ENCODE measurements at regions not wholly inside any gene's neighbourhood (a gene's known extent, or its start where the extent isn't known, plus 50 kb on each side); places are given as distances from the start of the nearest gene placed in this dataset.
A peak's percentile ranks its signal among the peaks of the same experiment; 100 is the strongest.

DNA sequence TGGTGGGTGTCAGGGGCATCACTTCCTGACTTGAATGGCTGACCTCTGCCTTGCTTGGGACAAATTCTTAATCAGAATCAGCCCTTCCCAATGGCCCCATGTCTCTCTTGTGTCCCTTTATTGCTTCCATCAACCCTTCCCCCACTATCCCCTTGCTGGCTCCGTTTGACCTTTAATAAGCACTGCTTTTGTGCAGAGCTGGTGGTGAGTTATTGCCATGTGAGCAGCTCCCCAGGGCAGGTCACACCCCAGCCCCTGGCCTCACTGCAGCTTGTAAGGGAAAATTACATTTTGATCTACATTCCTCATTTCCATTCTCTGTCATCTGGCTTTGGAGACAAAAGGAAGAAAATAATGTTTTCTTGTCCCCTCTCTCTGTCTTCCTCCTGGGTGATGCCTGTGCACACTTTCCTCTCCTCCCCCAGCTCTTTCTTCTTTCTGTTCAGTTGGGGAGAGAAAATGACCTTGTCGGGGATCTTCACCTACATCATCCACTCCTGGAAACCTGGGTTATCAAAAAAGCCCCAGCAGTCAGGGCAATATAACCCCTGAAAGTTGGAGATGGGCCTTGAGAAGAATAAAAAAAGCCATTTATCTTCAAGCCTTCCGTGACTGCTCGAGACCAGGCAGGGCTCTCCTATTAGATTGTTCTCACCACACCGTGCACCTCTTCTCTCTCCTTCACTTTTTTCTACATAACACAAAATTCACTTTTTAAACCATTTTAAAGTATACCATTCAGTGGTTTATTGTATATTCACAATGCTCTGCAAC lies 100.4 kb upstream of the SRRM4 start:
- Mint-ChIP-seq H3K4me3 (no peak overlapping the region), H3K9me3 (no peaks in the 10 kb centered on the region; the same call in 2 of the 3 replicates), H3K36me3 (ENCODE audit: low read depth) (no peaks in the 10 kb centered on the region), H3K27ac (no peak overlapping the region), H3K4me1 (peaks cover 32% of the 10 kb centered on the region), H3K27me3 (ENCODE audit: insufficient read depth, low read depth, poor library complexity) (peaks cover 6% of the 10 kb centered on the region)
- Histone ChIP-seq H3K36me3 (ENCODE audit: insufficient read depth) (no peaks in the 10 kb centered on the region), H3K9me2 (ENCODE audit: insufficient read depth) (no peaks in the 10 kb centered on the region; the same call in 1 of the 2 replicates), H3K4me1 (ENCODE audit: insufficient read depth) (peaks cover 22% of the 10 kb centered on the region), H4K20me1 (replicated peaks; ENCODE audit: insufficient read depth) (no peaks in the 10 kb centered on the region), H2AFZ (peak overlapping the region; percentile 91), H3K27me3 (ENCODE audit: insufficient read depth) (no peaks in the 10 kb centered on the region), H3K79me2 (replicated peaks; ENCODE audit: insufficient read depth) (no peaks in the 10 kb centered on the region), H3K27ac (ENCODE audit: low read depth) (no peak overlapping the region), H3K4me3 (no peak overlapping the region), H3K4me2 (peak overlapping the region; percentile 48; the same call in 1 of the 2 replicates), H3F3A (replicated peaks; ENCODE audit: low read depth) (peaks cover 3% of the 10 kb centered on the region; the same call in 1 of the 2 replicates)
- TF ChIP-seq, protein P1, sequence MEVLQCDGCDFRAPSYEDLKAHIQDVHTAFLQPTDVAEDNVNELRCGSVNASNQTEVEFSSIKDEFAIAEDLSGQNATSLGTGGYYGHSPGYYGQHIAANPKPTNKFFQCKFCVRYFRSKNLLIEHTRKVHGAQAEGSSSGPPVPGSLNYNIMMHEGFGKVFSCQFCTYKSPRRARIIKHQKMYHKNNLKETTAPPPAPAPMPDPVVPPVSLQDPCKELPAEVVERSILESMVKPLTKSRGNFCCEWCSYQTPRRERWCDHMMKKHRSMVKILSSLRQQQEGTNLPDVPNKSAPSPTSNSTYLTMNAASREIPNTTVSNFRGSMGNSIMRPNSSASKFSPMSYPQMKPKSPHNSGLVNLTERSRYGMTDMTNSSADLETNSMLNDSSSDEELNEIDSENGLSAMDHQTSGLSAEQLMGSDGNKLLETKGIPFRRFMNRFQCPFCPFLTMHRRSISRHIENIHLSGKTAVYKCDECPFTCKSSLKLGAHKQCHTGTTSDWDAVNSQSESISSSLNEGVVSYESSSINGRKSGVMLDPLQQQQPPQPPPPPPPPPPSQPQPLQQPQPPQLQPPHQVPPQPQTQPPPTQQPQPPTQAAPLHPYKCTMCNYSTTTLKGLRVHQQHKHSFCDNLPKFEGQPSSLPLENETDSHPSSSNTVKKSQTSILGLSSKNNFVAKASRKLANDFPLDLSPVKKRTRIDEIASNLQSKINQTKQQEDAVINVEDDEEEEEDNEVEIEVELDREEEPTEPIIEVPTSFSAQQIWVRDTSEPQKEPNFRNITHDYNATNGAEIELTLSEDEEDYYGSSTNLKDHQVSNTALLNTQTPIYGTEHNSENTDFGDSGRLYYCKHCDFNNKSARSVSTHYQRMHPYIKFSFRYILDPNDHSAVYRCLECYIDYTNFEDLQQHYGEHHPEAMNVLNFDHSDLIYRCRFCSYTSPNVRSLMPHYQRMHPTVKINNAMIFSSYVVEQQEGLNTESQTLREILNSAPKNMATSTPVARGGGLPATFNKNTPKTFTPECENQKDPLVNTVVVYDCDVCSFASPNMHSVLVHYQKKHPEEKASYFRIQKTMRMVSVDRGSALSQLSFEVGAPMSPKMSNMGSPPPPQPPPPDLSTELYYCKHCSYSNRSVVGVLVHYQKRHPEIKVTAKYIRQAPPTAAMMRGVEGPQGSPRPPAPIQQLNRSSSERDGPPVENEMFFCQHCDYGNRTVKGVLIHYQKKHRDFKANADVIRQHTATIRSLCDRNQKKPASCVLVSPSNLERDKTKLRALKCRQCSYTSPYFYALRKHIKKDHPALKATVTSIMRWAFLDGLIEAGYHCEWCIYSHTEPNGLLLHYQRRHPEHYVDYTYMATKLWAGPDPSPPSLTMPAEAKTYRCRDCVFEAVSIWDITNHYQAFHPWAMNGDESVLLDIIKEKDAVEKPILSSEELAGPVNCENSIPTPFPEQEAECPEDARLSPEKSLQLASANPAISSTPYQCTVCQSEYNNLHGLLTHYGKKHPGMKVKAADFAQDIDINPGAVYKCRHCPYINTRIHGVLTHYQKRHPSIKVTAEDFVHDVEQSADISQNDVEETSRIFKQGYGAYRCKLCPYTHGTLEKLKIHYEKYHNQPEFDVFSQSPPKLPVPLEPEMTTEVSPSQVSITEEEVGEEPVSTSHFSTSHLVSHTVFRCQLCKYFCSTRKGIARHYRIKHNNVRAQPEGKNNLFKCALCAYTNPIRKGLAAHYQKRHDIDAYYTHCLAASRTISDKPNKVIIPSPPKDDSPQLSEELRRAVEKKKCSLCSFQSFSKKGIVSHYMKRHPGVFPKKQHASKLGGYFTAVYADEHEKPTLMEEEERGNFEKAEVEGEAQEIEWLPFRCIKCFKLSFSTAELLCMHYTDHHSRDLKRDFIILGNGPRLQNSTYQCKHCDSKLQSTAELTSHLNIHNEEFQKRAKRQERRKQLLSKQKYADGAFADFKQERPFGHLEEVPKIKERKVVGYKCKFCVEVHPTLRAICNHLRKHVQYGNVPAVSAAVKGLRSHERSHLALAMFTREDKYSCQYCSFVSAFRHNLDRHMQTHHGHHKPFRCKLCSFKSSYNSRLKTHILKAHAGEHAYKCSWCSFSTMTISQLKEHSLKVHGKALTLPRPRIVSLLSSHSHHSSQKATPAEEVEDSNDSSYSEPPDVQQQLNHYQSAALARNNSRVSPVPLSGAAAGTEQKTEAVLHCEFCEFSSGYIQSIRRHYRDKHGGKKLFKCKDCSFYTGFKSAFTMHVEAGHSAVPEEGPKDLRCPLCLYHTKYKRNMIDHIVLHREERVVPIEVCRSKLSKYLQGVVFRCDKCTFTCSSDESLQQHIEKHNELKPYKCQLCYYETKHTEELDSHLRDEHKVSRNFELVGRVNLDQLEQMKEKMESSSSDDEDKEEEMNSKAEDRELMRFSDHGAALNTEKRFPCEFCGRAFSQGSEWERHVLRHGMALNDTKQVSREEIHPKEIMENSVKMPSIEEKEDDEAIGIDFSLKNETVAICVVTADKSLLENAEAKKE (CRISPR knock-in tag; IDR thresholded peaks at IDR 0.05), result no peak
- TF ChIP-seq JUNB (IDR thresholded peaks at IDR 0.05; ENCODE audit: unreplicated experiment) (no peak), EZH2phosphoT487 (IDR thresholded peaks at IDR 0.05; ENCODE audit: unreplicated experiment) (no peak), POLR2AphosphoS5 (IDR thresholded peaks at IDR 0.05; ENCODE audit: low read depth) (no peak), NANOG (IDR thresholded peaks at IDR 0.05; ENCODE audit: borderline replicate concordance) (no peak), STAT1 (IDR thresholded peaks at IDR 0.05; ENCODE audit: unreplicated experiment) (no peak), EZH2 (IDR thresholded peaks at IDR 0.05; ENCODE audit: low read depth, unreplicated experiment) (no peak), ZNF114 (CRISPR knock-in tag; IDR thresholded peaks at IDR 0.05) (no peak), ZNF331 (CRISPR knock-in tag; IDR thresholded peaks at IDR 0.05; ENCODE audit: low read depth) (no peak), CREB1 (CRISPR knock-in tag; IDR thresholded peaks at IDR 0.05; ENCODE audit: low read depth) (no peak)
- TF ChIP-seq, protein P2, sequence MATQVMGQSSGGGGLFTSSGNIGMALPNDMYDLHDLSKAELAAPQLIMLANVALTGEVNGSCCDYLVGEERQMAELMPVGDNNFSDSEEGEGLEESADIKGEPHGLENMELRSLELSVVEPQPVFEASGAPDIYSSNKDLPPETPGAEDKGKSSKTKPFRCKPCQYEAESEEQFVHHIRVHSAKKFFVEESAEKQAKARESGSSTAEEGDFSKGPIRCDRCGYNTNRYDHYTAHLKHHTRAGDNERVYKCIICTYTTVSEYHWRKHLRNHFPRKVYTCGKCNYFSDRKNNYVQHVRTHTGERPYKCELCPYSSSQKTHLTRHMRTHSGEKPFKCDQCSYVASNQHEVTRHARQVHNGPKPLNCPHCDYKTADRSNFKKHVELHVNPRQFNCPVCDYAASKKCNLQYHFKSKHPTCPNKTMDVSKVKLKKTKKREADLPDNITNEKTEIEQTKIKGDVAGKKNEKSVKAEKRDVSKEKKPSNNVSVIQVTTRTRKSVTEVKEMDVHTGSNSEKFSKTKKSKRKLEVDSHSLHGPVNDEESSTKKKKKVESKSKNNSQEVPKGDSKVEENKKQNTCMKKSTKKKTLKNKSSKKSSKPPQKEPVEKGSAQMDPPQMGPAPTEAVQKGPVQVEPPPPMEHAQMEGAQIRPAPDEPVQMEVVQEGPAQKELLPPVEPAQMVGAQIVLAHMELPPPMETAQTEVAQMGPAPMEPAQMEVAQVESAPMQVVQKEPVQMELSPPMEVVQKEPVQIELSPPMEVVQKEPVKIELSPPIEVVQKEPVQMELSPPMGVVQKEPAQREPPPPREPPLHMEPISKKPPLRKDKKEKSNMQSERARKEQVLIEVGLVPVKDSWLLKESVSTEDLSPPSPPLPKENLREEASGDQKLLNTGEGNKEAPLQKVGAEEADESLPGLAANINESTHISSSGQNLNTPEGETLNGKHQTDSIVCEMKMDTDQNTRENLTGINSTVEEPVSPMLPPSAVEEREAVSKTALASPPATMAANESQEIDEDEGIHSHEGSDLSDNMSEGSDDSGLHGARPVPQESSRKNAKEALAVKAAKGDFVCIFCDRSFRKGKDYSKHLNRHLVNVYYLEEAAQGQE (IDR thresholded peaks at IDR 0.05; ENCODE audit: unreplicated experiment), result no peak
- TF ChIP-seq, protein P3, sequence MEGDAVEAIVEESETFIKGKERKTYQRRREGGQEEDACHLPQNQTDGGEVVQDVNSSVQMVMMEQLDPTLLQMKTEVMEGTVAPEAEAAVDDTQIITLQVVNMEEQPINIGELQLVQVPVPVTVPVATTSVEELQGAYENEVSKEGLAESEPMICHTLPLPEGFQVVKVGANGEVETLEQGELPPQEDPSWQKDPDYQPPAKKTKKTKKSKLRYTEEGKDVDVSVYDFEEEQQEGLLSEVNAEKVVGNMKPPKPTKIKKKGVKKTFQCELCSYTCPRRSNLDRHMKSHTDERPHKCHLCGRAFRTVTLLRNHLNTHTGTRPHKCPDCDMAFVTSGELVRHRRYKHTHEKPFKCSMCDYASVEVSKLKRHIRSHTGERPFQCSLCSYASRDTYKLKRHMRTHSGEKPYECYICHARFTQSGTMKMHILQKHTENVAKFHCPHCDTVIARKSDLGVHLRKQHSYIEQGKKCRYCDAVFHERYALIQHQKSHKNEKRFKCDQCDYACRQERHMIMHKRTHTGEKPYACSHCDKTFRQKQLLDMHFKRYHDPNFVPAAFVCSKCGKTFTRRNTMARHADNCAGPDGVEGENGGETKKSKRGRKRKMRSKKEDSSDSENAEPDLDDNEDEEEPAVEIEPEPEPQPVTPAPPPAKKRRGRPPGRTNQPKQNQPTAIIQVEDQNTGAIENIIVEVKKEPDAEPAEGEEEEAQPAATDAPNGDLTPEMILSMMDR (conservative IDR thresholded peaks at IDR 0.05; ENCODE audit: low read depth in 2 of 2), result no peak
- TF ChIP-seq, protein P4, sequence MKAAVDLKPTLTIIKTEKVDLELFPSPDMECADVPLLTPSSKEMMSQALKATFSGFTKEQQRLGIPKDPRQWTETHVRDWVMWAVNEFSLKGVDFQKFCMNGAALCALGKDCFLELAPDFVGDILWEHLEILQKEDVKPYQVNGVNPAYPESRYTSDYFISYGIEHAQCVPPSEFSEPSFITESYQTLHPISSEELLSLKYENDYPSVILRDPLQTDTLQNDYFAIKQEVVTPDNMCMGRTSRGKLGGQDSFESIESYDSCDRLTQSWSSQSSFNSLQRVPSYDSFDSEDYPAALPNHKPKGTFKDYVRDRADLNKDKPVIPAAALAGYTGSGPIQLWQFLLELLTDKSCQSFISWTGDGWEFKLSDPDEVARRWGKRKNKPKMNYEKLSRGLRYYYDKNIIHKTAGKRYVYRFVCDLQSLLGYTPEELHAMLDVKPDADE (IDR thresholded peaks at IDR 0.05), result no peak
- ATAC-seq, result no peak
- no peak for DNase-seq (ENCODE audit: low spot score)

Measured in GM23338 (cell line).